Vagina (tissue), 2 donors: ENCODE measurements at regions not wholly inside any gene's neighbourhood (a gene's known extent, or its start where the extent isn't known, plus 50 kb on each side); places are given as distances from the start of the nearest gene placed in this dataset.

Experiments used
- CTCF ChIP-seq, 3 experiments: fragments of 450-650 bp in 2 of 3; fragments of 200-600 bp in 1 of 3; sonication (generic) in 1 of 3; IDR thresholded peaks; one replicate each; pipeline ENCODE4 v1.5.1; 2017 to 2019; ENCODE audit warnings: antibody characterized with exemption in 3 of 3, mild to moderate bottlenecking in 2 of 3, moderate library complexity in 2 of 3
- POLR2A ChIP-seq, 2 donors: fragments of 450-650 bp; IDR thresholded peaks; one replicate each; pipeline ENCODE4 v1.6.1; 2017; ENCODE audit warnings: antibody characterized with exemption in 2 of 2, mild to moderate bottlenecking in 2 of 2, moderate library complexity in 2 of 2
- POLR2AphosphoS5 ChIP-seq, 2 donors: sonication (generic); formaldehyde crosslinking; IDR thresholded peaks; one replicate each; pipeline ENCODE4 v1.9.0; 2017; ENCODE audit warnings: antibody characterized with exemption in 2 of 2, mild to moderate bottlenecking in 2 of 2, low read depth in 1 of 2; ENCODE audit not compliant: insufficient read depth in 1 of 2

DNA sequence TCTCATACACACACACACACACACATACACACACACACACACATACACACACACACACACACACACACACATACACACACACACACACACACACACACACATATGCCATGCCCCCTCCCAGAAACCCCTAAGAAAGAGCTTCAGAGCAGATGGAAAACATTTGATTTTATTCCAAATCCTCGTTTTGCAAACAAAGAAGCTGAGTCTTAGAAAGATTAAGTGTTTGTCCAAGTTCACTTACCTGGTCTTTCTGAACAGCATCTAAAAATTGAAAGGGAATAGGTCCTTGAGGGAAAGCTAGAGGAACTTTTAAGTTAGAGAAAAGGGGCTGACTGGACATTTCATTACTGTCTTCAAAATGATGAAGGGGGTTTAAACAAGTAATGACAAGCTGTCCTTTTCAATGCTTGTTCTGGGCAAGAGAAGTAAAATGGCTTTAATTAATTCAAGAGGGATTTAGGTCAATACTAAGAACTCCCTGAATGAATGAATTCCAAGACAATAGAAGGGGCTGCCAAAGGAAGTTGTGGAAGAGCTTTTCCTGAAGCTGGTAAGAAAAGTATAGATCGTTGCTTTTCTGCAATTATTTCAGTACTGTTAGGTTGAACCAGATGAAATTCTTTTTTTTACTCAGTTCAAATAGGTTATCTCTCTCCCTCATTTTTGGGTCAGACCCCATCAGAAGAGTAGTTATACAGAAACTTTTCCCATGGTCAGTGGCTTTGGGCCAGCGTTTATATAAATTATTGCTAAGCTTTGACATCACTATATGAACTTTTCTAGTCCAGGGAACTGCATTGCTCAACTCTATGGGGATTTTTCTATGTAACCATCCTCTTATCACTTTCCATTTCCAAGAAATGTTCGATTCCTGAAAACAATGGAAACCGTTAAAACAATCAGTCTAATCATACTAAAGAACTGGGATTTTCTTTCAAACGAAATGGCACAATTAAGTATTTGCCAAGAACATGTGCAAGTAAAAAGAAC, 261.4 kb downstream of the MTERF1 start:
- TF ChIP-seq CTCF (IDR thresholded peaks at IDR 0.05) (no peak), POLR2A (IDR thresholded peaks at IDR 0.05) (no peak), POLR2AphosphoS5 (IDR thresholded peaks at IDR 0.05; ENCODE audit: insufficient read depth in 1 of 2, low read depth in 1 of 2) (no peak)
